SK-N-SH treated with all-trans-retinoic acid at 6 μM for 48 hours (cell line): ENCODE measurements at regions not wholly inside any gene's neighbourhood (a gene's known extent, or its start where the extent isn't known, plus 50 kb on each side); places are given as distances from the start of the nearest gene placed in this dataset.

Experiments
- ARNTL ChIP-seq: fragments of 450-650 bp; formaldehyde crosslinking; IDR thresholded peaks from 2 replicates; pipeline ENCODE4 v1.5.0; 2020; ENCODE audit warnings: low read depth, mild to moderate bottlenecking, moderate library complexity, borderline replicate concordance
- CSDC2 ChIP-seq: fragments of 250-450 bp; sonication (Bioruptor Pico); IDR thresholded peaks from 2 replicates; pipeline ENCODE4 v1.5.0; 2020; ENCODE audit warnings: mild to moderate bottlenecking, moderate library complexity
- OSR1 ChIP-seq: fragments of 250-450 bp; sonication (Bioruptor Pico); IDR thresholded peaks from 2 replicates; pipeline ENCODE4 v1.8.0; 2022; ENCODE audit warnings: moderate library complexity, mild to moderate bottlenecking, inconsistent platforms
- RARB ChIP-seq: fragments of 250-450 bp; sonication (Bioruptor Pico); IDR thresholded peaks from 2 replicates; pipeline ENCODE4 v1.8.0; 2021; ENCODE audit warnings: mild to moderate bottlenecking, moderate library complexity
- TCF4 ChIP-seq: fragments of 250-450 bp; sonication (Bioruptor Pico); IDR thresholded peaks from 2 replicates; pipeline ENCODE4 v1.8.0; 2021; ENCODE audit warnings: mild to moderate bottlenecking, moderate library complexity, borderline replicate concordance
- TOX ChIP-seq: fragments of 250-450 bp; sonication (Bioruptor Pico); IDR thresholded peaks from 2 replicates; pipeline ENCODE4 v1.8.0; 2021; ENCODE audit warnings: mild to moderate bottlenecking, moderate library complexity, borderline replicate concordance
- ZC3H10 ChIP-seq: fragments of 250-450 bp; sonication (Bioruptor Pico); IDR thresholded peaks from 2 replicates; pipeline ENCODE4 v1.5.1; 2021; ENCODE audit warnings: mild to moderate bottlenecking, moderate library complexity
- ZFP3 ChIP-seq: fragments of 250-450 bp; sonication (Bioruptor Pico); IDR thresholded peaks from 2 replicates; pipeline ENCODE4 v1.5.0; 2020; ENCODE audit warnings: mild to moderate bottlenecking, moderate library complexity
- ZNF70 ChIP-seq: fragments of 450-650 bp; formaldehyde crosslinking; IDR thresholded peaks from 2 replicates; pipeline ENCODE4 v1.5.0; 2020; ENCODE audit warnings: mild to moderate bottlenecking, moderate library complexity
- TF ChIP-seq, protein P1 (sequence below): fragments of 250-450 bp; sonication (Bioruptor Pico); IDR thresholded peaks from 2 replicates; pipeline ENCODE4 v1.8.0; 2020; ENCODE audit warnings: mild to moderate bottlenecking, moderate library complexity, borderline replicate concordance

- TF ChIP-seq CSDC2 (no peak), RARB (CRISPR knock-in tag) (no peak), ARNTL (no peak), TOX (CRISPR knock-in tag) (no peak), OSR1 (CRISPR knock-in tag) (no peak), ZFP3 (CRISPR knock-in tag) (no peak), ZNF70 (CRISPR knock-in tag) (no peak), ZC3H10 (no peak), TCF4 (CRISPR knock-in tag) (no peak)
- TF ChIP-seq, protein P1, sequence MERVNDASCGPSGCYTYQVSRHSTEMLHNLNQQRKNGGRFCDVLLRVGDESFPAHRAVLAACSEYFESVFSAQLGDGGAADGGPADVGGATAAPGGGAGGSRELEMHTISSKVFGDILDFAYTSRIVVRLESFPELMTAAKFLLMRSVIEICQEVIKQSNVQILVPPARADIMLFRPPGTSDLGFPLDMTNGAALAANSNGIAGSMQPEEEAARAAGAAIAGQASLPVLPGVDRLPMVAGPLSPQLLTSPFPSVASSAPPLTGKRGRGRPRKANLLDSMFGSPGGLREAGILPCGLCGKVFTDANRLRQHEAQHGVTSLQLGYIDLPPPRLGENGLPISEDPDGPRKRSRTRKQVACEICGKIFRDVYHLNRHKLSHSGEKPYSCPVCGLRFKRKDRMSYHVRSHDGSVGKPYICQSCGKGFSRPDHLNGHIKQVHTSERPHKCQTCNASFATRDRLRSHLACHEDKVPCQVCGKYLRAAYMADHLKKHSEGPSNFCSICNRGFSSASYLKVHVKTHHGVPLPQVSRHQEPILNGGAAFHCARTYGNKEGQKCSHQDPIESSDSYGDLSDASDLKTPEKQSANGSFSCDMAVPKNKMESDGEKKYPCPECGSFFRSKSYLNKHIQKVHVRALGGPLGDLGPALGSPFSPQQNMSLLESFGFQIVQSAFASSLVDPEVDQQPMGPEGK (CRISPR knock-in tag) = no peak
Observed at GRCh38 chr18:38038242-38038641, 472.6 kb upstream of the CELF4 start.
